ENCODE measurements at regions not wholly inside any gene's neighbourhood (a gene's known extent, or its start where the extent isn't known, plus 50 kb on each side); places are given as distances from the start of the nearest gene placed in this dataset.
"Not testable (repeated sequence)": the region's sequence is repeated elsewhere in the genome, so short reads cannot be mapped to it uniquely, and the experiment has no call there.

- Mint-ChIP-seq H3K4me1 (no peaks in the 10 kb centered on the region), H3K9me3 (peaks cover 5% of the 10 kb centered on the region), H3K36me3 (no peaks in the 10 kb centered on the region), H3K27ac (no peak overlapping the region), H3K27me3 (peaks cover 6% of the 10 kb centered on the region), H3K4me3 (no peak overlapping the region)
Measured at GRCh38 chr7:23887660-23888059, 177.6 kb downstream of the STK31 start.

DNA sequence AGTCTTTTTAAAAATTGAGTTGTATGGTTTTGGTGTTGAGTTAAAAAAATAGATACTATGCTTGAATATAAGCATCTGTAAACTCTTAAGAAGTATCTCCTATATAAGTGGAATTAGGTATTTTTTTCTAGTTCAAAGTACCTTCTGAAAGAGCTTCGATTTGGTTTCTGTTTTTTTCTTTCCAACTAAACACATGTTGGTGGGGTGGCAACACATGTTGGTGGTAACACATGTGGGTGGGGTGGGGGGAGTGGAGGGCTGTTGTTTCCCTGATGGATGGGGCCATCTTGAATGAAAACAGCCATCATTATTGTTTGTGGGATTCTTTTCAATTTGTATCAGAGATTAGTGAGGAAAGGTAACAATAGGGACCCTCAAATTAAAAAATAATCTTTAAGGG lies 178.9 kb downstream of the STK31 start:
- H3K4me3 Mint-ChIP-seq, result no peak overlapping the region
- H3K27me3 Mint-ChIP-seq, result peaks cover 6% of the 10 kb centered on the region
- H3K9me3 Mint-ChIP-seq, result peaks cover 5% of the 10 kb centered on the region
- peaks cover 12% of the 10 kb centered on the region for H3K4me1 Mint-ChIP-seq
- no peak overlapping the region for H3K27ac Mint-ChIP-seq
- no peaks in the 10 kb centered on the region for H3K36me3 Mint-ChIP-seq

DNA sequence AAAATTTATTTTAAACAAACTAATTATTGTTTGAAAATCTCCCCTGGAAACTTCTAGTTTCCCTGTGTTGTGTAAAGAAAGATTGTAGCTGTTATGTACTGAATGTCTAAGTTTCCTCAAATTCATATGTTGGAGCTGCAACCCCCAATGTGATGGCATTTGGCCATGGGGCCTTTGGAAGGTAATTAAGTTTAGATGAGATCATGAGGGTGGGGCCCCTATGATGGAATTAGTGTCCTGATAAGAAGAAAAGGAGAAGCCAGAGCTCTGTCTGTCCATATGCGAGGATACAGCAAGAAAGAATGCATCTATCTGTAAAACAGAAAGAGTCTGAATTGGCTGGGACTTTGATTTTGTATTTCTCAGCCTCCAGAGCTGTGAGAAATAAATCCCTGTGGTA lies 179.5 kb downstream of the STK31 start:
- Mint-ChIP-seq H3K4me1 (peaks cover 18% of the 10 kb centered on the region), H3K27ac (no peak overlapping the region), H3K9me3 (peaks cover 5% of the 10 kb centered on the region), H3K36me3 (no peaks in the 10 kb centered on the region), H3K27me3 (peaks cover 6% of the 10 kb centered on the region), H3K4me3 (no peak overlapping the region)

DNA sequence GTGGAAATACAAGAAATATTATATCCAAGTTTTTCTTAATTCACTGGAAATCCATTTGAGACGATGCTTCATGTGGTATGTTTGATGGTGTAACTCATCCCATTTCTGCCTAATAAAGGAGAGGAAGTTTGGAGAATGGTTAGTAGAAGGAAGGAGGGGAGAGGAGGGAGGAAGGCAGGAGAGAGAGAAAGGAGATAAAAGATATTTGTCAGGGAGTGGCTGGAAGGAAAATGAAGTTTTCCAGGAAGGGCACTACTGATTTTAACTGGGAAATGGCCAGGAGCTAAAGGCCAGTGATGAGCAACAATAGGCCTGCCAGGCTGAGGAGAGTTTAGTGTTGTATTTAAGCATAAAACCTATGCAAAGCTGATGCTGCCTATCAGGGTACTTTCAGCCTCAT lies 182.0 kb downstream of the STK31 start:
- H3K27ac Mint-ChIP-seq, result no peak overlapping the region
- H3K4me1 Mint-ChIP-seq, result peaks cover 33% of the 10 kb centered on the region
- H3K9me3 Mint-ChIP-seq, result peaks cover 5% of the 10 kb centered on the region
- peaks cover 10% of the 10 kb centered on the region for H3K27me3 Mint-ChIP-seq
- H3K4me3 Mint-ChIP-seq, result no peak overlapping the region
- no peaks in the 10 kb centered on the region for H3K36me3 Mint-ChIP-seq

- Mint-ChIP-seq H3K9me3 (peaks cover 5% of the 10 kb centered on the region), H3K4me3 (peak overlapping the region; percentile 34), H3K27ac (no peak overlapping the region), H3K4me1 (peaks cover 33% of the 10 kb centered on the region), H3K36me3 (no peaks in the 10 kb centered on the region), H3K27me3 (peaks cover 10% of the 10 kb centered on the region)
Measured at GRCh38 chr7:23893176-23893941, 183.3 kb downstream of the STK31 start.

DNA sequence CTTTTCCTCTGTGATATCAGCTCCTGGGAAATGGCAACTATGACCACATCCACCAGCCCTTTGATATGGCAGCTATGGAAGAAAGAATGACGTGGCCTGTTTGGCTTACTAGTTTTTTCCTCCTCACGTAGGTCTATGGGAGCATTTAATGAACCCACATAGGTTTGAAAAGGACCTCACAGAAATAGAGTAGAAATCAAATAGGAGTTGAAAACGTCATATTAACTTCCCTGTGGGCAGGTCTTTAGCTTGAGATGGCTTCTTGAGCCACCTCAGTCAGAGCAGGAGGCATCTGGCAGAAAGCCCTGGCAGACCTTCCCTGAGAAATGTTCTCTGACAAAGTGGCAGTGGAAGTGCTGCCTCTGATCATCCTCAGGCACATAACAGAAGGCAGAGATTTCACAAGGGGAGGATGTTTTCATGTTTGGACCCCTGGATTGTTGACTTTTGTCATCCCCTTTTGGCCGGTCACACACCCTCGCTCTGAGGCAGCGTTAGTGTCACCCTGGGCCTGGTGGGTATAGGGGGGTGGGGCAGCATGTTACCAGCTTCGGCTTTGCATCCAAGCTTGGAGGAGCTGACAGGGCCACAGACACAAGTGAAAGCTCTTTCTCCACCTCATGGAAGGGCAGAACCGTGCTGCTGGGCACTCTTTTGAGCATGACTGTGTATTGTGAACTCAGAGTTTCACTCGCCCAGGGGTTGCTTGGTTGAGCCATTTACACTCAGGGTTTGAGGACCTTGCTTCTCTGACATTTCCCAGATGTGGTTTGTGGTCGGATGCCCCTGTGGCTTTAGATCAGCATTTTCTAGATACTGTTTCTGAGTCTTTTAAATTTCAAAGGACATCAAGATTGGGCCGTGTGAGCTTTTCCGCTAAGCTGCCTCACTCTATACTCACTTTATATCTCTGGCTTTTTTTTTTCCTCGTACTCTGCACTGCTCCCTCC lies 184.2 kb downstream of the STK31 start:
- H3K4me1 Mint-ChIP-seq, result peaks cover 33% of the 10 kb centered on the region
- H3K27ac Mint-ChIP-seq, result no peak overlapping the region
- peaks cover 5% of the 10 kb centered on the region for H3K9me3 Mint-ChIP-seq
- H3K27me3 Mint-ChIP-seq, result peaks cover 11% of the 10 kb centered on the region
- H3K36me3 Mint-ChIP-seq, result no peaks in the 10 kb centered on the region
- H3K4me3 Mint-ChIP-seq, result peak overlapping the region; percentile 49

- H3K4me3 Mint-ChIP-seq, result peak overlapping the region; percentile 49
- peaks cover 3% of the 10 kb centered on the region for H3K9me3 Mint-ChIP-seq
- no peaks in the 10 kb centered on the region for H3K36me3 Mint-ChIP-seq
- peaks cover 33% of the 10 kb centered on the region for H3K4me1 Mint-ChIP-seq
- H3K27ac Mint-ChIP-seq, result no peak overlapping the region
- peaks cover 11% of the 10 kb centered on the region for H3K27me3 Mint-ChIP-seq
Measured at GRCh38 chr7:23894892-23895569, 185.0 kb downstream of the STK31 start.

- H3K27ac Mint-ChIP-seq, result no peak overlapping the region
- H3K4me1 Mint-ChIP-seq, result peaks cover 33% of the 10 kb centered on the region
- no peak overlapping the region for H3K4me3 Mint-ChIP-seq
- peaks cover 11% of the 10 kb centered on the region for H3K27me3 Mint-ChIP-seq
- no peaks in the 10 kb centered on the region for H3K36me3 Mint-ChIP-seq
- no peaks in the 10 kb centered on the region for H3K9me3 Mint-ChIP-seq
Measured at GRCh38 chr7:23895666-23896096, 185.7 kb downstream of the STK31 start.

GRCh38 chr7:23898619-23899018 lies 188.6 kb downstream of the STK31 start:
- Mint-ChIP-seq H3K27ac (no peak overlapping the region), H3K36me3 (no peaks in the 10 kb centered on the region), H3K4me3 (no peak overlapping the region), H3K27me3 (peaks cover 9% of the 10 kb centered on the region), H3K9me3 (no peaks in the 10 kb centered on the region), H3K4me1 (peaks cover 24% of the 10 kb centered on the region)

GRCh38 chr7:23904901-23905300 lies 194.9 kb downstream of the STK31 start:
- H3K4me1 Mint-ChIP-seq, H3K36me3 Mint-ChIP-seq, H3K4me3 Mint-ChIP-seq, H3K9me3 Mint-ChIP-seq, H3K27ac Mint-ChIP-seq: not testable (repeated sequence)
- peaks cover 10% of the 10 kb centered on the region for H3K27me3 Mint-ChIP-seq

DNA sequence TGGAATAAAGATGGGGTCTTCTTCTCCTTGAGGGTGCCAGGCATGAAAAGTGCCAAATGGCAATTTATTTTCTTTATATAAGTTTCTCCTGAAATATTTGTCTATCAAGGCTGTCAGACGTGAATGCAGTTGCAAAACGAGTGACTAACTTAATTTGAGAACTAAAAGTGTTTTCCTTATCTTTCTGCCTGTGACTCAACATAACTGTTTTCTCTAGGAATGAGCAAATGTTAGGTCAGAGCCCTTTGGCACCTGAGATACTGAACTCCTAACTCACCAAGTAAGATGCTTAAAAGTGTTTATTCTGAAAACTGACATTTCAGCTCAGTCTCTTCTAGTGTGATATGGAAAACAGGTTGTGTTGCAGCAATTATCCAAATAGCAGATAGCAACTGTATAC lies 197.0 kb downstream of the STK31 start:
- no peak overlapping the region for H3K4me3 Mint-ChIP-seq
- no peaks in the 10 kb centered on the region for H3K4me1 Mint-ChIP-seq

GRCh38 chr7:23909426-23909825 lies 199.4 kb downstream of the STK31 start:
- no peaks in the 10 kb centered on the region for H3K36me3 Mint-ChIP-seq
- H3K9me3 Mint-ChIP-seq, result no peaks in the 10 kb centered on the region
- peaks cover 3% of the 10 kb centered on the region for H3K27me3 Mint-ChIP-seq
- H3K4me1 Mint-ChIP-seq, result no peaks in the 10 kb centered on the region
- no peak overlapping the region for H3K27ac Mint-ChIP-seq
- no peak overlapping the region for H3K4me3 Mint-ChIP-seq

More for the DNA sequence above, 197.0 kb downstream of the STK31 start:
- H3K36me3 Mint-ChIP-seq, result no peaks in the 10 kb centered on the region
- no peaks in the 10 kb centered on the region for H3K9me3 Mint-ChIP-seq
- H3K27me3 Mint-ChIP-seq, result peaks cover 10% of the 10 kb centered on the region
- H3K27ac Mint-ChIP-seq, result no peak overlapping the region

DNA sequence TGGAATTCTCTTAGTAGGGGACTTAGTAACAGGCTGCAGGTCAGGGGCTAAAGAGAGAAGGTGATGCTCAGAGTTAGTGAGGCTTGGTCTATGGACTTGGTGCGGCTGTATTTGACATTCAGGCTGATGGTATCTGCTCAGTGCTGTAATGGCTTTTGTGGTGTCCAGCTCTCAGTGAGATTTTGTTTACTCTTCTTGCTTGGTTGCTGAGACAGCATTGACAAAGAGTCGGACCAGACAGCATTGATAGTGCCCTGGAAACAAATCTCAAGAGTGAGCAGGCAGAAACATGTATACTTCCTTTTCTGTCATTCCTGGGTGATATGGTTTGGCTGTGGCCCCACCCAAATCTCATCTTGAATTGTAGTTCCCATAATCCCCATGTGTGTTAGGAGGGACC lies 202.0 kb downstream of the STK31 start:
- no peaks in the 10 kb centered on the region for H3K4me1 Mint-ChIP-seq
- H3K27me3 Mint-ChIP-seq, result peaks cover 8% of the 10 kb centered on the region
- H3K36me3 Mint-ChIP-seq, result no peaks in the 10 kb centered on the region
- no peak overlapping the region for H3K27ac Mint-ChIP-seq
- no peak overlapping the region for H3K4me3 Mint-ChIP-seq
- H3K9me3 Mint-ChIP-seq, result no peaks in the 10 kb centered on the region

GRCh38 chr7:23913016-23913415 lies 203.0 kb downstream of the STK31 start:
- Mint-ChIP-seq H3K4me1 (no peaks in the 10 kb centered on the region), H3K4me3 (no peak overlapping the region), H3K27me3 (peaks cover 8% of the 10 kb centered on the region), H3K27ac (no peak overlapping the region), H3K9me3 (no peaks in the 10 kb centered on the region), H3K36me3 (no peaks in the 10 kb centered on the region)

GRCh38 chr7:23915236-23915635 lies 205.2 kb downstream of the STK31 start:
- no peaks in the 10 kb centered on the region for H3K9me3 Mint-ChIP-seq
- H3K27ac Mint-ChIP-seq, result no peak overlapping the region
- H3K4me1 Mint-ChIP-seq, result no peaks in the 10 kb centered on the region
- H3K4me3 Mint-ChIP-seq, result no peak overlapping the region
- no peaks in the 10 kb centered on the region for H3K36me3 Mint-ChIP-seq
- peaks cover 12% of the 10 kb centered on the region for H3K27me3 Mint-ChIP-seq
